ENCODE measurements at regions not wholly inside any gene's neighbourhood (a gene's known extent, or its start where the extent isn't known, plus 50 kb on each side); places are given as distances from the start of the nearest gene placed in this dataset.

GRCh38 chr13:67619995-67620380, 389.9 kb upstream of the PCDH9 start:
- Histone ChIP-seq H3K27ac (replicated peaks) (no peak overlapping the region), H3K27me3 (ENCODE audit: insufficient read depth, poor library complexity, severe bottlenecking) (no peaks in the 10 kb centered on the region), H3K4me3 (replicated peaks; ENCODE audit: insufficient read depth, low read length) (no peak overlapping the region)
- DNase-seq (ENCODE audit: low read depth in 1 of 2, low spot score in 1 of 2) = no peak
- no peak for TF ChIP-seq REST (IDR thresholded peaks at IDR 0.05; ENCODE audit: insufficient replicate concordance, low read depth)
- TF ChIP-seq GABPA (IDR thresholded peaks at IDR 0.05; ENCODE audit: low read depth) = no peak
- TF ChIP-seq SPI1 (IDR thresholded peaks at IDR 0.05; ENCODE audit: borderline replicate concordance, low read depth) = no peak
- no peak for TF ChIP-seq POLR2AphosphoS5 (IDR thresholded peaks at IDR 0.05; ENCODE audit: low read depth)
- TF ChIP-seq CTCF (IDR thresholded peaks at IDR 0.05; ENCODE audit: insufficient read depth, low read length) = no peak

- H3K27ac ChIP-seq (replicated peaks) = no peak overlapping the region
- TF ChIP-seq CTCF (IDR thresholded peaks at IDR 0.05; ENCODE audit: insufficient read depth, low read length) = no peak
- TF ChIP-seq POLR2AphosphoS5 (IDR thresholded peaks at IDR 0.05; ENCODE audit: low read depth) = no peak
- no peak for TF ChIP-seq GABPA (IDR thresholded peaks at IDR 0.05; ENCODE audit: low read depth)
- TF ChIP-seq REST (IDR thresholded peaks at IDR 0.05; ENCODE audit: insufficient replicate concordance, low read depth) = no peak
- TF ChIP-seq SPI1 (IDR thresholded peaks at IDR 0.05; ENCODE audit: borderline replicate concordance, low read depth) = no peak
- DNase-seq (ENCODE audit: low read depth in 1 of 2, low spot score in 1 of 2) = no peak
Measured at GRCh38 chr13:67619351-67619994, 389.3 kb upstream of the PCDH9 start.

GRCh38 chr13:67614579-67614978, 384.4 kb upstream of the PCDH9 start:
- DNase-seq (ENCODE audit: low read depth in 1 of 2, low spot score in 1 of 2) = no peak
- TF ChIP-seq GABPA (IDR thresholded peaks at IDR 0.05; ENCODE audit: low read depth) (no peak), SPI1 (IDR thresholded peaks at IDR 0.05; ENCODE audit: borderline replicate concordance, low read depth) (no peak), CTCF (IDR thresholded peaks at IDR 0.05; ENCODE audit: insufficient read depth, low read length) (no peak), REST (IDR thresholded peaks at IDR 0.05; ENCODE audit: insufficient replicate concordance, low read depth) (no peak), POLR2AphosphoS5 (IDR thresholded peaks at IDR 0.05; ENCODE audit: low read depth) (no peak)
- Histone ChIP-seq H3K4me3 (replicated peaks; ENCODE audit: insufficient read depth, low read length) (no peak overlapping the region), H3K27ac (replicated peaks) (no peak overlapping the region), H3K27me3 (ENCODE audit: insufficient read depth, poor library complexity, severe bottlenecking) (no peaks in the 10 kb centered on the region)

More at GRCh38 chr13:67619351-67619994, 389.3 kb upstream of the PCDH9 start:
- Histone ChIP-seq H3K27me3 (ENCODE audit: insufficient read depth, poor library complexity, severe bottlenecking) (no peaks in the 10 kb centered on the region), H3K4me3 (replicated peaks; ENCODE audit: insufficient read depth, low read length) (no peak overlapping the region)

Data from HL-60 (cell line).